GM18517 (cell line): ENCODE measurements at regions not wholly inside any gene's neighbourhood (a gene's known extent, or its start where the extent isn't known, plus 50 kb on each side); places are given as distances from the start of the nearest gene placed in this dataset.

ENCODE experiments used
- ATAC-seq: cut with Tn5 transposase; IDR thresholded peaks from one replicate; pipeline ENCODE4 v1.9.1; 2021; ENCODE audit warnings: mild to moderate bottlenecking, moderate library complexity; ENCODE audit not compliant: unreplicated experiment

DNA sequence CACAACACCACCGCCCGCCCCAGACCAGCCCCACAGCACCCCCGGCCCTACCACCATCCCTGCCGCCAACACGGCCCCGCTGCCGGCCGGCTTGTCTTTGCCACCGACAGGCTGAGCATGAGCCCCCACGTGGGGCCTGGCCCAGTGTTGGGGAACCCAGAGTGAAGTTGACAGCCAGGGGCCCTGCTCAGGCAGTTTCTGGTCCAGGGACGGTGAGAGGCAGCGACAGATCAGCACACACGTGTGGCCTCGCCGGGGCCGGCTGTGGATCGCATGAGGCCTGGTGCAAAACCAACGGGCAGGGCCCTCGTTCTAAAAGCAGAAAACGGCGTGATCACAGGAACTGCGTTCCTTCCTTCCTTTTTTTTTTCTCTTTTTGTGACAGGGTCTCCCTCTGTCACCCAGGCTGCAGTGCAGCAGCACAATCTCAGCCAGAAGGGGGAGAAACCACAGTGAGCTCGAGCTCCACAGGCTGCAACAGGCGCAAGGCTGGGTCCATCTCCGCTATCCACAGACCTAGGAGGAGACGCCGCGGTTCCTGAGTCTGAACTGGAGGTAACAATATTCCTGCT is 50.5 kb upstream of the FBRSL1 start:
- no peak for ATAC-seq

DNA sequence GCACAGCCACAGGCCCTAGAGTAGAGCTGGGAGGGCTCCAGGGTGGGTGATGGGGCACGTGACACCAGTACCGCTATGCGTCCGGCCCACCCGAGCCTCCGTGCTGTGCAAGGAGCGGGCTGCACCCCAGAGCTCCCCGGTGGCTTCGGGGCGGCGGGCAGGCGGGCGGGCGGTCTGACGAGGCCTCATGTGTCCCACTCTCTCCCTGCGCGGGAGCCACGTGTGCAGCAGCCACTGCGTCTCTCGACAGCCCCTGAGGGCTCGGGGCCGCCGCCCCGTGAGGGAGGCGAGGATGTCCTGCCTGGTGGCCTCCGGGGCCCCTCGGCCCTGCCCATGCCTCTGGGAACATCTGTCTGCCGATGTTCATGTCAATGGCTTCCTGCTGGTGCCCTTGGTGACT is 51.2 kb upstream of the FBRSL1 start:
- ATAC-seq = no peak

DNA sequence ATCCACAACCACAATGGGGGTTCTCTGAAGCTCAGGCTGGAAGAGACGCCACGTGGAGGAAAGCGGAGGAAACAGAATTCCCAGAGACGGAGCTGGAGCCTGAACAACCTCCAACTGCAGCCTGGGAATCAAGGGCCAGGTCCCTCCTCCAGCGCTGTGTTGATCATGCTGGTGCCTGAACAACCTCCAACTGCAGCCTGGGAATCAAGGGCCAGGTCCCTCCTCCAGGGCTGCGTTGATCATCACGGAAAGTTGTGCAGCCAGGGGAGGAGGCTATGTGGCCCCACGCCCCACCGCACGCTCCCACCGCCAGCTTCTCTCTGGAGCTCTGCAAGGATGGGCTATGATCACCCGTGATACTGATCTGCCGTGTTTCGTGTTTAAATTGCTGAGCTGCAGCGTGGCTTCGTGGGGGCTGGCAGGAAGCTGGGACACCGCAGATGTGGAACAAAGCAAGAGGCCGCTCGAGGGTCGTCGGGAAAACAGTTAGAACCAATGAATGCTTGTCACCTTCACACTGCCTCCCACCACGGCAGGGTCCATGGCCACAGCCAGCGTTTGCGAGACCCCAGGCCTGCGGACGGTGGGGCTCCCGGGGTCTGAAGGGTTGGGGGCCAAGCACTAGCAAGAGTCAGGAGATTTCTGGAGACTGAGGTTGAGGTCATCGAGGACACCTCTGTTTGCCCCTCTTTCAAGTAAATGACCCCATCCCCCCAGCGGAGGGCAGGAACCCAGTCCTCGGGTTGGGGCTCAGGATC is 51.8 kb upstream of the FBRSL1 start:
- ATAC-seq = no peak

DNA sequence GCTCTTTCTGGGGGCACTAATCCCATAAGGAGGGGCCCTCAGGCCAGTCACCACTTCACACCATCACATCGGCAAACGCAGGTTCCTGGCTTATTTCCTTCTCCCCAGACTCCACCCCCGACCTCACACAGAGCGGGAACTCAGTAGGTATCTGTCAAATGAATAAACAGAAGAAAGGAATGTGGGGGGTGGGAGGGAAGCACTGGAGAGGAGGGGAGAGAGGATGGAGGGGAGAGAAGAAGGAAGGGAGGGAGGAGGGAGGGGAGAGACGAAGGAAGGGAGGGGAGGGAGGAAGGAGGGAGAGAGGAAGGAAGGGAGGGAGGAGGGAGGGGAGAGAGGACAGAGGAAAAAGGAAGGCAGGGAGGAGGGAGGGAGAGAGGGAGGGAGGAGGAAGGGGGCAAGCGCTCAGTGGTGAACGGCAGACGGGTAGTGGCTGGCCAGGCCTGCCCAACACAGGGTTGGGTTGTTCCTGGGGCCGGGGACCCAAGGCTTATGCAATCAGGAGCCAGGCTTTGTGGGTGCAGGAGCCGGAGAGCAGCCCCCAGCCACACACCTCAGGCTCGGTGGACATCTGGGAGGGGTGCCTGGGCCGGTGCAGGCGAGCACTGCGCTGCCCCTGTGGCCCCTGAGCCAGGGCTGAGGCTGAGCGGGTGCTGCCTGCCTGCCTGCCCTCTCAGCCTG is 52.6 kb upstream of the FBRSL1 start:
- ATAC-seq = no peak

DNA sequence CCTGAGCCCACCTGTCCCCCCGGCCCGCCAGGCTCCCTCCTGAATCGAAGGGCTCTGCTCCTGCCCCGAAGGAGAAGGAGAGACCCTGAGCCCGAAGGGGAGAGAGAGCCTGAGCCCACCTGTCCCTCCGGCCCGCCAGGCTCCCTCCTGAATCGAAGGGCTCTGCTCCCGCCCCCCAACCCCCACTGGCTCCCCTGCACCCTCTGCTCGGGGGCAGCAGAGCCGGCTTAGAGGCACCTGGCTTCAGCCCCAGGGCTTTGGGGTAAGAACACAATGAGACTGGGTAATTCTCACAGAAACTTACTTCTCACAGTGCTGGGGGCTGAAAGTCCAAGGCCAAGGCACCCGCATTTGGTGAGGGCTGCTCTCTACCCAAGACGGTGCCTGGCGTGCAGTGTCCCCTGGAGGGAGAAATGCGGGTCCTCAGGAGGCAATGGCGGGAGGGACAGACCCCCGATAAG is 53.1 kb upstream of the FBRSL1 start:
- no peak for ATAC-seq

DNA sequence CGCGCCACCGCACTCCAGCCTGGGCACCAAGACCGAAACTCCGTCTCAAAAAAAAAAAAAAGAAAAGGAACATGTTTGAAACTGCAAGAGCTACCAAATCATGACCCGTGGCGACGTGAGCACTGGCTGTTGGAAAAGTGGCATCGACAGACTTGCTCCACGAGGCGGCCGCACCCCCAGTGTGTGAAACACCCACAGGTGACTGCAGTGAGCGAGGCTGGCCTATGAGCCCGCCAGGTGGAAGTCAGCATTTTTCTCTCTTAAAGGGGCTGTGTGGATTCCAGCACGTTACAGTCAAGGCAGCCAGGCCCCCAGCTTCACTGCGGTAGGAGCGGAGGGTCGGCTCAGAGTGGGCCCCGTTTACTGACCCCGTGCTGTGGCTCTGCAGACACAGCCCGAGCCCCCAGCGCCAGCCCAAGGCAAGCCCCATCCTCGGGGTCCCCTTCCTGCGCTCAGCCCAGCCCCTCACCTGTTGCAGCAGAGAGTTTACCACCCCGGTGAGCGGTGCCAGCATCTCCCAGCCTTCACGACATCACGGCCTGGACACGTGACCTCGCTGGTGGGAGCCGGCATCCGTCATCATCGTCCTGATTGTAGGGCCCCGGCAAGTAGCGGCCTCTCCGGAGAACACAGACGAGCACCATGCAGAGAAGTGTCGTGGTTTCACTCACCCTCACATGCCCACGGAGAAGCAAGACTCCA is 54.3 kb upstream of the FBRSL1 start:
- no peak for ATAC-seq

DNA sequence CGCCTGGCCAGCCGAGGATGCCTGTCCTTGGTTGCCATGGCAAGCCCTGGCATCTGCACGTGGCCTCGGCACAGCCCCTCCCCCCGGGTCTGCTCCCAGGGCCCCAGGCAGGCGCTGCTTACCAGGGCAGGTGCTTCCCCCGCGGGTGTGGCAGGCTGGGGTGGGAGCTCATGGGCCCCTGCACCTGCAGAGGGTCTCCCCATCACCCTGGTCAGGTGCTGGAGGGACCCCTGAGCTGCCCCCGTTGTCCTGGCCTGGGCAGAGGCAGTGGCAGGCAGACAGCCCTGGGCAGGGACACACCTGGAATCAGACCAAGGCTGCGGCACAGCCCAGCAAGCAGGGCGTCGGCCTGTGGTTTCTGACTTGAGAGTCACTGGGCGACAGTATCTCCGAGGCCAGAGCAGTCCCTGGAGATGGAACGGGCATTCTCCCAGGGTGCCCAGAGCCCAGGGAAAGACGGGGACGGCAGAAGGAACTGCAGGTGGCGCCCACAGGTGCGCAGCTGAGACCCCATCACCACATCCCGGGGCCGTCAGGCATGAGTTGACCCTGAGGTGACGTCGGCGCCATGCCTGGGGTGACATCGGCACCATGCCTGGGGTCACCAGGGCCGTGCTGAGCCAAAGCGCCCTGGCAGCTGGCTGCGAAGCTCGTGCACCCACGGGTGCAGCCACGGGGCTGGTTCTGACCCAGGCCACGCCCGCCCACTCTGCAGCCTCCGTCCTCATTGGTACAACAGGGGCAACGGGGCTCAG is 56.1 kb upstream of the FBRSL1 start:
- no peak for ATAC-seq

DNA sequence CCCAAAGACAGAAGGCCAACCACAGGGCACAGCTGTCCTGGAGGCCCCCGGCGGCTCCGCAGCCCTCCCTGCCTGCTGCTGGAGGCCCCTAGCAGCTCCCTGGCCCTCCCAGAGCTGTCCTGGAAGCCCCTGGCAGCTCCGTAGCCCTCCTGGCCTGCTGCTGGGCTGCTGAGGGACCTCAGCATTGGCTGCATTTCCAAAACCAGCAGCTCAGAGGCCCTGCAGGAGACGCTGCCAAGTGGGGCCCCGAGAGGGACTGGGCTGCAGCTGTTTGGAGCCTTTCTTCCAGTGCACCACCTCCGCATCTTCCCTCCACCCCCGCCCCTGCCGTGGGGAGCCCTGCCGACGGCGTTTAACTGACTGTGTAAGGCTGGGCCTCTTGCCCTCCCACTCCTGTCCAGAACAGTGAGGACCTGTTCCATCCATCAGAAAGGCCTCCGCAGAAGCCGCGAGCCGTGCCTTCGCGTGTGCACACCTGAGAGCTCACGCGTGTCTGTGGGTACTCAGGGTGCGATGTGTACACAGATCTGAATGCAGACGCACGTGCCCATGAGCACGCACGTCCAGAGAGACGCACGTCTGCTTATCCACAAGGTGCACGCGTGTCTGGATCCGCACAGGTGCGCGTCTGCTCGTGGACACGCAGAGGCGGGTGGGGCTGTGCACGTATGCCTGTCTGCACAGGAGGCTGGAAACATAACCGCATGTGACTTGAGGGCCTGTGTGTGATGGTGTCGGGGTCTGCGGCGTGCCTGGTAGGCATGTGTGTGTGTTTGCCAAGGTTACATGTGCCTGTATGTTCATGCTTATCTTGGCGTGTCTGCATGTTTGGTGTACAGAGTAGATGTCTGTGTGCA is 57.0 kb upstream of the FBRSL1 start:
- ATAC-seq = no peak

DNA sequence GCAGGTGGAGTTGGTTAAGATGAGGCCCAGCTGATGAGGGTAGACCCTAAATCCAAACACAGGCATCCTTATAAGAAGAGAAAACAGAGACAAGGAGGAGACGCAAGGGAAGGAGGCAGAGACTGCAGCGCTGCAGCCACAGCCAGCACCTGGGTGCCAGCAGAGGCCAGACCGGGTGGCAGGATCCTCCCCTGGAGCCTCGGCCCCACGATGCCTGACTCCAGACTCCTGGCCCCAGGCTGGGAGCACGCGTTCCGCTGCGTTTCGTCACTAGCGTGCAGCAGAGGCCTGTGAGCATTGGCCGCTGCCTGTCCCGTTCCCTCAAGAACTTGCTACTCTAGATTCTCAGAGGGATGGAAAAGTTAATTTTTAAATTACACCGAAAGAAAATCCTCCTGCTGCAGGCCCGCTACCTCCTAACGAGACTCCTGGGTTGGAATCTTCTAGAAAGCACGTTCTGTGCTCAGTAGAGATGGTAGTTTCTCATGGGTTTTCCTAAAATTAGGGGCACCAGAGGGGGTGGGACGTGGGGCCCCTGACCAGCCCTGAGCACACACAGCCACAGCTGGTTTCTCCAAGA is 57.7 kb upstream of the FBRSL1 start:
- no peak for ATAC-seq

DNA sequence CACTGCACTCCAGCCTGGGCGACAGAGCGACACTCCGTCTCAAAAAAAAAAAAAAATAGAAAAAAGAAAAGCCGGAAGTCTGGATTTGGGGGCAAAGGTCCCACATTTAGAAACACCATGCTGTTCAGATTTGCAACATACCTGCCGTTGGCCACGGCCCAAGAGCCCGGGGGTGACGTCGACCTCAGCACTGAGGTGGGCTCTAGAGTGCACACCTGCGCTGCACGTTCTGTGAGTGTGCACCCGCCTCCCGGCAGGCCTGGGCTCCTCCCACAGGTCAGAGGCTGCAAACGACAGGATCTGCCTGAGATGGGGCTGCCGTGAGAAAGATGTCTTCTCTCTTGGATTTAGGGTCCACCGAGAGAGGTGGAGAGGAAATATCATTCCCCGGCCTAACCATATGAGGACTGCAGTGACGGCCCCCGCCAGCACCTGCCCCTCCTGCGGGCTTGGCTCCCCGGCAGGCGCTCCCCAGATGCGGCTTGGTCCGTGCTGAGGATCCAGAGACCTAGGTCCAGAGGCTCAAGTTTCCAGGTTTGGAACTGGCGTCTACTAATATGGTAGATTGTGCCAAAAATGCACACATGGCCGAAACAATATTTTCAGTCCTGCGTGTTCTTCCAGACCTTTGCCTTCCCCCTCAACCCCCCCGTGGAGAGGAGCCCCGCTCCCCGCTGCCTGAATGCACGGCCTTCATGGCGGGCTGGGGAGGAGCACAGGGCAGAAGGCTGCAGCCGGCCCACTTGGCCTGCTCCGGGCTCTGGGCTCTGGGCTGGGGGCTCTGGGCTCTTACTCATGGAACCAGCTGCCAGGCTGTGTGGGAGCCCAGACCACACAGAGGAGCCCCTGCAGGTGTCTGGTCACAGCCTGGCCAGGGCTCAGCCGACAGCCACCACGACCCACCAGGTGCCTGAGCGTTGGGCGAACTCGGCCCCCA is 58.8 kb upstream of the FBRSL1 start:
- ATAC-seq = no peak

DNA sequence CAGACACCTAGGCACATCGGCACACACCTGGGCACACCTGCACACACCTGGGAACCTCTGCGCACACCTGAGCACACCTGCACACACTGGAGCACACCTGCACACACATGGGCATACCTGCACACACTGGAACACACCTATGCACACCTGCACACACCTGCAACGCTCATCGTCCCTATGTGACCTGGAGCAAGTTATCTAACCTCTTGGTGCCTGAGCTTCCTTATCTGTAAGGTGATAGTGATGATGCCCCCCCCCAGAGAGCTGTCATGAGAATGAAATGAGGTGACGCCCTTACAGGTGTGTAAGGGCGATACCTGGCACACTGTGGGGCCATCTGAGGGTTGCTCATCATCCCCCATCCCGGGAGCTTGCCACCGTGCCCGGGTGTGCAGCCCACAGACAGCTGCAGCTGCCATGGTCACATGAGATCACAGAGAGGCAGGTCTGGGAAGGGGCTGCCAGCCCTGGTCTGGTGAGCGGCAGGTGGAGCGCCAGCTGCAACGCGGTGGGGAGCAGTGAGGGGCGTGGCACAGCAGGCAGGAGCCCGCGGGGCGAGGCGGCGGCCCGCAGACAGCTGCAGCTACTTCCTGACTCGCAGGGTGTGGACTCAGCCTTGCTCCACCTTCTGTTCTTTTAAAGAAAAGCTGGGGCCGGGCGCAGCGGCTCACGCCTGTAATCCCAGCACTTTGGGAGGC is 59.9 kb upstream of the FBRSL1 start:
- ATAC-seq = peak; percentile 66

DNA sequence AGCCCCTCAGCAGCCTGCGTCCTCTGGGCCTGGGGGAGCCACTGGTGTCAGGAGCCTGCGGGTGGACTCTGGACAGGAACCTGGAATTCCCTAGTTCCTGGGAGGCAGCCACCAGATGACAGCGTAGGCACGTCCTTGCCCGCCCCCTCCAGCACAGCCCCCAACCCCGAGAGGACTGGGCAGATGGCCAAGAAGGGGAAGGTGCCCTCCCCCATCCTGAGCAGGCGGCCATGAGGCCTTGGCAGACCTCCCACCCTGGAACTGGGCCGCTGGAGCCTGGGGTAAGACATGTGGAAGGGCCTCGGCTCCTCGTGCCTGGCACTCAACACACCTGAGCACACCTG is 60.4 kb upstream of the FBRSL1 start:
- no peak for ATAC-seq

DNA sequence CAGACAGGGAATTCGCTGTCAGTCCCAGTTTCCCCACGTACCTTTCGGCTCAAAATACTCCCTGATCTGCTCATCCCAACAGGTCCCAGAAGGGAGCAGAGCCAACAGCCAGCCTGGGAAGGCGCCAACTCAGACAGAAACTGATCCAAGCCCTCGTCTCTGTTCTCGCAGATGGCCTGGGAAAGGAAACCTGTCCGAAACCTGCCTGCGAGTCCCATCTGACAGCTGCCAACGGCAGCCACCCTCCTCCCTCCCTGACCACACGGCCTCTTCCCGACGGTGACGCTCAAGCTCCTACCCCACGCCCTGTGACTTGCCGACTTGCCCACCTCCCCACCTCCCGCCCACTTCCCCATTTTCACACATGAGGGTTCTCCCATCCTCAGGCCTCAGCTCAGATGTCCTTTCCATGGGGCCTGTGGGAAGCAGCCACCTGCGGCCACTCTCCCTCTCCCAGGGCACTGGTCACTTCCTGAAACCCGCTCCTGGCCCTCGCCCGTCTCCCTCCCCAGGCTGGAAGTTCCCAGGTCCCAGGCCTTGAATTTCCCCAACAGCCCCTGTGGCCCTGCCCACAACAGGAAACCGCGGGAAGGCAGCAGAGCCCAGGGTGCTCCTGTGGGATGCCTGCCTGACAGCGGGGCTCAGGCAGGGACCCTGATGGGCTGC is 60.9 kb upstream of the FBRSL1 start:
- ATAC-seq = no peak

DNA sequence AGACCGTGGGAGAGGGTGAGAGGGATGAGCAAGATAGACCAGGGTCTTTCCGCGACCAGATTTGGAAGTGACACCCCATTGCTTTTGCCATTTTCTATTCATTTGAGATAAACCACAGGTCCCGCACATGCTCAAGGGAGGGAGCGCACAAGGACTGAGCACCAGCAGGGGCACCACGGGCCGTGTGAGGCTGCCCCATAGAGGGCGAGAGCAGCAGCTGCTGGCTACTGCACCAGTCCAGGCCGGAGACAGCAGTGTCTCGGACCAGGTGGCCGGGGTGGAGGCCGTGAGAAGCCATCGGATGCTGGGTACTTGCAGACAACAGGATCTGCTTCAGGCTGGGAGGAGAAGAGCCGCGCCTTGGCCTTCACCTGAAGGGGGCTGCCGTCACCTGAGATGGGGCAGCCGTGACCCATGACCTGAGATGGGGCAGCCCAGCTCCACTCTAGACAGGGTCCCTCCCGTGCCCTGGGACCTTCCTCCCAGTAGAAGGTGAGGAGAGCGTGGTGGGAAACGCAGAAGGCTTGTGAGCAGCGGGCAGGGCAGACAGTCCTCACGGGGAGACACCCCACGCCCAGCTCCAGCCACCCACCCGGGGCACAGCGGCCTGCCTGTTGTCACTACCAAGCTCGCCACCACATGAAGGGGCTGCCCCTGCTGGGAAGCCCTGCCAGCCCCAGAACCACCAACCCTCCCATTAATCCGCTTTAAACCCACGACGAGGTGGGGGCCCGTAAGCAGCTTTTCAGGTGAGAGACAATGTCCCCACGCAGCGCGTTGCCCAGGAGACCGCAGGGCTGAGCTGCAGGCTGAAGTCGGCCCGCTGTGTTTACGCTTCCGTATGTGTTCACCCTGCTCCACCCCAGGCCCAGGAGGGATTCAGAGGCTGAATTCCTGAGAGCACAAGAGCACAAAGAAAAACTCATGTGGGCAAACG is 61.7 kb upstream of the FBRSL1 start:
- ATAC-seq = no peak

DNA sequence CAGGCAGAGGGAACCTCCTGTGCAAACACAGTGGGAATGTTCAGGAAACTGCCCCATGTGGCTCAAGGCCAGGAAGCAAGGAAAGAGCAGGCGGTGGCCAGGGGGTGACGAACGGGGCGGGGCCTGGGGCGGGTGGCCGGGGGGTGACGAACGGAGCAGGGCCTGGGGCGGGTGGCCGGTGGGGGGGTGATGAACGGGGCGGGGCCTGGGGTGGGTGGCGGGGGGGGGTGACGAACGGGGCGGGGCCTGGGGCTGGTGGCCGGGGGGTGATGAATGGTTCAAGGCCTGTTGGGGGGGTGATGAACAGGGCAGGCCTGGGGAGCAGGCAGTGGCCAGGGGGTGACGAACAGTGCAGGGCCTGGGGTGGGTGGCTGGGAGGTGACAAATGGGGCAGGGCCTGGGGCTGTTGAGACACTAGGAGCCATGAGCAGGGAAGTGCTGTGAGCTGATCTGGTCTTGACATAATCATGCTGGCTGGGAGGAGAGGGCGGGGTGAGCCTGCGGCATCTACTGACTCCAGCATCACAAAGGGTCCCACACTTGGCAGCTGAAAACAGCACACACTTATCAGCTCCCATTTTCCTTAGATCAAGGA is 62.7 kb upstream of the FBRSL1 start:
- no peak for ATAC-seq
